8988T (cell line): ENCODE measurements at regions not wholly inside any gene's neighbourhood (a gene's known extent, or its start where the extent isn't known, plus 50 kb on each side); places are given as distances from the start of the nearest gene placed in this dataset.

Source experiments
- DNase-seq: peaks from one replicate; pipeline ENCODE4 v3.0.0; 2011

GRCh38 chr18:78128004-78128403 lies 851.6 kb upstream of the SALL3 start:
- no peak for DNase-seq

- no peak for DNase-seq
Measured at GRCh38 chr18:78129260-78129659, 850.4 kb upstream of the SALL3 start.

GRCh38 chr18:78130232-78131195 lies 849.1 kb upstream of the SALL3 start:
- DNase-seq: no peak

GRCh38 chr18:78133729-78134128 lies 845.9 kb upstream of the SALL3 start:
- DNase-seq: no peak

- no peak for DNase-seq
Measured at GRCh38 chr18:78136986-78137385, 842.6 kb upstream of the SALL3 start.

GRCh38 chr18:78138983-78139496 lies 840.6 kb upstream of the SALL3 start:
- no peak for DNase-seq

GRCh38 chr18:78140294-78140693 lies 839.3 kb upstream of the SALL3 start:
- no peak for DNase-seq

GRCh38 chr18:78144669-78145068 lies 834.9 kb upstream of the SALL3 start:
- no peak for DNase-seq

- DNase-seq: no peak
Measured at GRCh38 chr18:78145096-78145495, 834.5 kb upstream of the SALL3 start.

GRCh38 chr18:78146136-78147085 lies 833.2 kb upstream of the SALL3 start:
- no peak for DNase-seq

- DNase-seq: no peak
Measured at GRCh38 chr18:78150590-78150989, 829.0 kb upstream of the SALL3 start.

GRCh38 chr18:78151234-78151633 lies 828.4 kb upstream of the SALL3 start:
- no peak for DNase-seq

- no peak for DNase-seq
Measured at GRCh38 chr18:78151948-78152725, 827.5 kb upstream of the SALL3 start.

- DNase-seq: no peak
Measured at GRCh38 chr18:78153362-78153761, 826.3 kb upstream of the SALL3 start.

GRCh38 chr18:78154444-78154843 lies 825.2 kb upstream of the SALL3 start:
- no peak for DNase-seq

GRCh38 chr18:78154853-78155252 lies 824.8 kb upstream of the SALL3 start:
- DNase-seq: no peak

GRCh38 chr18:78156466-78156865 lies 823.2 kb upstream of the SALL3 start:
- no peak for DNase-seq

GRCh38 chr18:78158943-78159342 lies 820.7 kb upstream of the SALL3 start:
- DNase-seq: no peak

GRCh38 chr18:78159397-78159796 lies 820.2 kb upstream of the SALL3 start:
- no peak for DNase-seq

- no peak for DNase-seq
Measured at GRCh38 chr18:78160961-78161656, 818.5 kb upstream of the SALL3 start.

- no peak for DNase-seq
Measured at GRCh38 chr18:78165525-78165924, 814.1 kb upstream of the SALL3 start.

- DNase-seq: no peak
Measured at GRCh38 chr18:78168526-78168925, 811.1 kb upstream of the SALL3 start.
